A673 (cell line): ENCODE measurements at regions not wholly inside any gene's neighbourhood (a gene's known extent, or its start where the extent isn't known, plus 50 kb on each side); places are given as distances from the start of the nearest gene placed in this dataset.

Source experiments
- BruUV-seq: library from RNA; stranded (reverse); fragments of 400-500 nt; replicated peaks from 2 replicates; lab custom pipeline; 2021; lab: Mats Ljungman, UMichigan
- CTCF ChIA-PET: fragments of 300-600 bp; sonication (Branson Sonifier 250); formaldehyde crosslinking; loops from one replicate; lab custom pipeline; 2022; ENCODE audit warnings: antibody characterized with exemption; lab: Charles Lee
- POLR2A ChIA-PET: fragments of 300-600 bp; sonication (Branson Sonifier 250); formaldehyde crosslinking; loops from one replicate; lab custom pipeline; 2022; ENCODE audit warnings: antibody characterized with exemption; ENCODE audit not compliant: low non-redundant PET; lab: Charles Lee
- DNase-seq: peaks from one replicate; pipeline ENCODE4 v3.0.0-alpha.2; 2015; ENCODE audit warnings: low spot score
- H3K27ac ChIP-seq: fragments of 200-600 bp; sonication (generic); 2 replicates; pipeline ENCODE4 v1.5.1; 2016; ENCODE audit warnings: mixed run types, low read depth, mild to moderate bottlenecking, mixed read lengths, antibody characterized with exemption, low read length; ENCODE audit not compliant: poor library complexity, severe bottlenecking
- H3K27me3 ChIP-seq: fragments of 200-600 bp; sonication (generic); replicated peaks from 2 replicates; pipeline ENCODE4 v1.6.1; 2017; ENCODE audit warnings: mixed run types, low read depth, mild to moderate bottlenecking, mixed read lengths, antibody characterized with exemption, low read length; ENCODE audit not compliant: insufficient read depth, poor library complexity
- H3K36me3 ChIP-seq: fragments of 200-600 bp; sonication (generic); 2 replicates; pipeline ENCODE4 v1.6.1; 2016; ENCODE audit warnings: mixed run types, mild to moderate bottlenecking, mixed read lengths, antibody characterized with exemption, low read length; ENCODE audit not compliant: insufficient read depth, poor library complexity, severe bottlenecking
- H3K4me1 ChIP-seq: fragments of 200-600 bp; sonication (generic); 2 replicates; pipeline ENCODE4 v1.6.1; 2017; ENCODE audit warnings: mixed run types, mild to moderate bottlenecking, mixed read lengths, antibody characterized with exemption, low read length; ENCODE audit not compliant: insufficient read depth, poor library complexity, severe bottlenecking
- H3K4me3 ChIP-seq: fragments of 200-600 bp; sonication (generic); 2 replicates; pipeline ENCODE4 v1.5.1; 2016; ENCODE audit warnings: low read depth, mixed run types, mild to moderate bottlenecking, mixed read lengths, low read length; ENCODE audit not compliant: poor library complexity, severe bottlenecking
- H3K9me3 ChIP-seq: fragments of 200-600 bp; sonication (generic); 2 replicates; pipeline ENCODE4 v1.6.1; 2016; ENCODE audit warnings: mixed run types, low read depth, mild to moderate bottlenecking, mixed read lengths, antibody characterized with exemption, low read length; ENCODE audit not compliant: poor library complexity, severe bottlenecking
- CTCF ChIP-seq: fragments of 300-800, 200-600 bp; sonication (generic); conservative IDR thresholded peaks from 2 replicates; pipeline ENCODE4 v1.5.1; 2017; ENCODE audit warnings: low read depth, mild to moderate bottlenecking, antibody characterized with exemption, low read length, moderate library complexity, mixed read lengths
- EZH2 ChIP-seq: fragments of 200-600 bp; sonication (generic); IDR thresholded peaks from 2 replicates; pipeline ENCODE4 v1.6.1; 2017; ENCODE audit warnings: borderline replicate concordance, low read depth, mild to moderate bottlenecking, mixed read lengths, antibody characterized with exemption, low read length; ENCODE audit not compliant: poor library complexity, severe bottlenecking
- intact Hi-C: fragments of 100-400 bp; cut with micrococcal nuclease; formaldehyde crosslinking; loops from one replicate; pipeline ENCODE4 v1.10.0; 2022; ENCODE audit not compliant: unreplicated experiment

DNA sequence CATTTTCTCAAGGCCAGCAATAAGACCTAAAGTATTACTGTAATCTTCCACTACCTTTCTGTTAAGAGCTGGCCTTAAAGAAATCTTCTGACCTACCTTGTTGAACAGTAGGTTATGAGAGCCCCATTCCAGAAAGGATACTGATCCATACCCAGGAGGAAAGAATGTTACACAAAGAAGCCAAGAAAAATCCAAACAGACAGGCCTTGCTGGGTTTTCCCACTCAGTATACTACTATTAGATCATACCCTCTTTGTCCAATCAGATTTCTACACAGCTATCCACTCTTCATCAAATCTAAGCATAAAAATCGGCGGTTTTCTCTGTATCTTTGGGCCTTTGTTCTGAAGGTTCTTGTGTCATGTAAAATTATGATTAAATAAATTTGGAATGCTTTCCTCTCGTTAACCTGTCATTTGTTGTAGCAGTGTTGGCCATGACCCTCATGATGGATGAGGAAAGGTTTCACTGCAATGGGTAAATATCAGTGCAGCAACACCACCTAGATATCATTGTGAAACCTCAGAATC is 292.3 kb downstream of the ANKRD50 start:
- no peak for DNase-seq
- intact Hi-C loops: no loop called here
- Histone ChIP-seq H3K27me3 (no peaks in the 10 kb centered on the region), H3K4me1 (no peaks in the 10 kb centered on the region), H3K36me3 (no peaks in the 10 kb centered on the region), H3K4me3 (no peak overlapping the region), H3K27ac (no peak overlapping the region), H3K9me3 (no peaks in the 10 kb centered on the region)
- no peak for TF ChIP-seq EZH2
- no peak for TF ChIP-seq CTCF
- BruUV-seq: no TSS peak
- ChIA-PET CTCF (no interaction called here), POLR2A (no interaction called here)

DNA sequence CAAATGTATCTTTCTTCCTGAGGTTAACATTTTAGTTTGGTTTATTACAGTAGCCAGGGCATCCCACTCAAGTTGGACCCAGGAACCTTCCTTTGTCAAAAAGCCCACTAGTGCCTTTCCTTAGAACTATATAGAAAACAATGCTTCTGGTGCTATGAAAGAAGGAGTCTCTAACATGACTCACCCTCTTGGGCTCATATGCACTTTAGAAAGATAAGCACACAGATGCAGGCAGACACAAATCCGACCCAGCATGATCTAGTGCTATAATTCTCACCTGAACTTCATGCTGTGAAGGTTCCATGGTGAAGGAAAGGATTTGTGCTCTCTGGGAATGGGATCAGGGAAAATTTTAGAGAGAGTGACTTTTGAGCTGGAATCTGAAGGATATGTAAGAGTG is 289.4 kb downstream of the ANKRD50 start:
- intact Hi-C loops: no loop called here
- no peak for DNase-seq
- ChIA-PET CTCF (no interaction called here), POLR2A (no interaction called here)
- TF ChIP-seq CTCF (no peak), EZH2 (no peak)
- no peaks in the 10 kb centered on the region for H3K9me3 ChIP-seq
- H3K27me3 ChIP-seq: no peaks in the 10 kb centered on the region
- H3K4me1 ChIP-seq: peaks cover 11% of the 10 kb centered on the region
- H3K27ac ChIP-seq: no peak overlapping the region
- no peaks in the 10 kb centered on the region for H3K36me3 ChIP-seq
- BruUV-seq: no TSS peak
- H3K4me3 ChIP-seq: no peak overlapping the region

DNA sequence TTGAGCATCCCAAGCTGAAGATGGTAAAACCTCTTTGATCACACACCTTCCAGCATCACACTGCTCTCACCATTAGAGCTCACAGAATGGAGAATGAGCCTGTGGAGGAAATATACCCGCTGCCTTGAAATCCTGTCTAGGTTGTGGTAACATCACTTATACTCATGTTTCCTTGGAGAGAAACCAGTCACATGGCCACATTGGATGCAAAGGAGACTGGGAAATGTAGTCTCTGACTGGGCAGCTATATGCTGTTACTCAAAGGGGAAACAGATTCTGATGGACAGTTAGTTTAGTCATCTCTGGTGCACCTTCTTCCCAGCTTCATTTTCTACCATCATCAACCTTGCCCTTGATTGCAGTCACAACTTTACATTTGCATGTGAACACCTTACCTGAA is 286.3 kb downstream of the ANKRD50 start:
- Histone ChIP-seq H3K36me3 (no peaks in the 10 kb centered on the region), H3K27ac (no peak overlapping the region), H3K9me3 (no peaks in the 10 kb centered on the region), H3K4me3 (no peak overlapping the region), H3K27me3 (no peaks in the 10 kb centered on the region), H3K4me1 (peaks cover 33% of the 10 kb centered on the region)
- intact Hi-C loops: loop anchor here (5.0 kb wide), 2 partner anchors 211 to 286 kb away; partner anchors contain the start of gene ANKRD50
- ChIA-PET CTCF (no interaction called here), POLR2A (no interaction called here)
- no peak for DNase-seq
- no TSS peak for BruUV-seq
- TF ChIP-seq CTCF: no peak
